H1 (cell line): ENCODE measurements at regions not wholly inside any gene's neighbourhood (a gene's known extent, or its start where the extent isn't known, plus 50 kb on each side); places are given as distances from the start of the nearest gene placed in this dataset.

ENCODE experiments used
- CTCF ChIA-PET: fragments of 300-600 bp; sonication (Branson Sonifier 250); formaldehyde crosslinking; loops from one replicate; lab custom pipeline; 2021; ENCODE audit not compliant: partially characterized antibody; lab: Charles Lee
- POLR2A ChIA-PET: fragments of 300-600 bp; sonication (Branson Sonifier 250); formaldehyde crosslinking; loops from one replicate; lab custom pipeline; 2021; ENCODE audit warnings: inconsistent platforms; ENCODE audit not compliant: partially characterized antibody; lab: Charles Lee
- DNase-seq, 2 experiments: peaks; one replicate each; pipeline versions ENCODE4 v3.0.0 to v3.0.0-alpha.2; 2010 to 2022; ENCODE audit warnings: low spot score in 2 of 2, low read depth in 1 of 2, mixed read lengths in 1 of 2
- FAIRE-seq: peaks from 2 replicates; lab custom pipeline; 2011; peaks lifted over from hg19 to GRCh38; lab: Jason Lieb, UNC
- H2AFZ ChIP-seq: 2 replicates; pipeline ENCODE4 v1.8.1; 2012; ENCODE audit warnings: low read length, inconsistent platforms
- H2AK5ac ChIP-seq: 2 replicates; pipeline ENCODE4 v1.6.1; 2013; ENCODE audit warnings: low read depth, low read length
- H2BK120ac ChIP-seq: replicated peaks from 2 replicates; pipeline ENCODE3; 2013; ENCODE audit warnings: low read depth, low read length, inconsistent platforms
- H2BK12ac ChIP-seq: 2 replicates; pipeline ENCODE4 v1.6.1; 2013; ENCODE audit warnings: low read depth, low read length
- H2BK15ac ChIP-seq: 2 replicates; pipeline ENCODE4 v1.6.1; 2013; ENCODE audit warnings: low read length
- H2BK20ac ChIP-seq: 2 replicates; pipeline ENCODE4 v1.6.1; 2013; ENCODE audit warnings: low read length
- H2BK5ac ChIP-seq: 2 replicates; pipeline ENCODE4 v1.6.1; 2013; ENCODE audit warnings: low read depth, low read length
- H3K14ac ChIP-seq: 2 replicates; pipeline ENCODE4 v1.6.1; 2013; ENCODE audit warnings: inconsistent platforms; ENCODE audit not compliant: insufficient read length
- H3K18ac ChIP-seq: 2 replicates; pipeline ENCODE4 v1.6.1; 2013; ENCODE audit warnings: low read length; ENCODE audit errors: extremely low read depth
- H3K23ac ChIP-seq: 2 replicates; pipeline ENCODE4 v1.6.1; 2013; ENCODE audit warnings: inconsistent platforms; ENCODE audit not compliant: insufficient read length
- H3K23me2 ChIP-seq: 2 replicates; pipeline ENCODE4 v1.6.1; 2013; ENCODE audit warnings: low read depth, low read length
- H3K27ac ChIP-seq: 2 replicates; pipeline ENCODE4 v1.6.1; 2011; ENCODE audit warnings: low read depth, low read length, inconsistent platforms
- H3K27me3 ChIP-seq, 4 experiments: replicated peaks in 1 of 4; 1 replicate in 1 of 4; 2 replicates in 3 of 4; pipeline versions ENCODE4 v1.6.1 to v1.8.1; 2011 to 2013; ENCODE audit warnings: low read length in 3 of 4, mild to moderate bottlenecking in 3 of 4, inconsistent platforms in 2 of 4, mixed read lengths in 2 of 4, moderate library complexity in 1 of 4; ENCODE audit not compliant: control insufficient read depth in 3 of 4, insufficient read depth in 3 of 4; ENCODE audit errors: extremely low read depth in 1 of 4
- H3K36me3 ChIP-seq, 4 experiments: 2 replicates each; pipeline versions ENCODE4 v1.6.1 to v1.8.1; 2011 to 2013; ENCODE audit warnings: mild to moderate bottlenecking in 4 of 4, low read length in 3 of 4, moderate library complexity in 2 of 4, control low read depth in 1 of 4, inconsistent platforms in 1 of 4; ENCODE audit not compliant: insufficient read depth in 4 of 4, control insufficient read depth in 2 of 4
- H3K4ac ChIP-seq: replicated peaks from 2 replicates; pipeline ENCODE3; 2013; ENCODE audit warnings: low read length, low read depth, mixed read lengths, inconsistent platforms; ENCODE audit not compliant: insufficient read length
- H3K4me1 ChIP-seq, 4 experiments: replicated peaks in 1 of 4; 1 replicate in 1 of 4; 2 replicates in 3 of 4; pipeline versions ENCODE4 v1.6.1 to v1.8.1; 2011 to 2013; ENCODE audit warnings: low read length in 3 of 4, inconsistent platforms in 2 of 4, mixed read lengths in 1 of 4; ENCODE audit not compliant: insufficient read depth in 4 of 4, control insufficient read depth in 3 of 4
- H3K4me2 ChIP-seq, 2 experiments: 2 replicates each; pipeline versions ENCODE4 v1.6.1 to v1.8.1; 2011 to 2013; ENCODE audit warnings: low read depth in 2 of 2, low read length in 2 of 2, control low read depth in 1 of 2, inconsistent platforms in 1 of 2, mild to moderate bottlenecking in 1 of 2; ENCODE audit not compliant: insufficient read depth in 1 of 2
- H3K4me3 ChIP-seq, 4 experiments: fragments of 200-600, 300-600 bp in 1 of 4; sonication (generic), shearing (Covaris generic), sonication (Bioruptor Twin) in 1 of 4; 2 replicates each; pipeline versions ENCODE4 v1.5.1 to v1.8.1; 2011 to 2016; ENCODE audit warnings: low read length in 4 of 4, low read depth in 3 of 4, control low read depth in 2 of 4, inconsistent platforms in 2 of 4, mild to moderate bottlenecking in 2 of 4, mixed read lengths in 1 of 4, moderate library complexity in 1 of 4; ENCODE audit not compliant: insufficient read depth in 2 of 4; ENCODE audit errors: extremely low read depth in 1 of 4
- H3K56ac ChIP-seq: replicated peaks from 2 replicates; pipeline ENCODE3; 2013; ENCODE audit warnings: low read depth, mild to moderate bottlenecking, mixed read lengths, low read length, inconsistent platforms; ENCODE audit not compliant: insufficient read length
- H3K79me1 ChIP-seq: 2 replicates; pipeline ENCODE4 v1.6.1; 2013; ENCODE audit warnings: low read depth, low read length, control low read depth
- H3K79me2 ChIP-seq, 2 experiments: 2 replicates each; pipeline versions ENCODE4 v1.6.1 to v1.8.1; 2012 to 2013; ENCODE audit warnings: low read length in 2 of 2, mild to moderate bottlenecking in 2 of 2, inconsistent platforms in 1 of 2; ENCODE audit not compliant: insufficient read depth in 2 of 2, control insufficient read depth in 1 of 2
- H3K9ac ChIP-seq, 4 experiments: replicated peaks in 1 of 4; 1 replicate in 1 of 4; 2 replicates in 3 of 4; pipeline versions ENCODE4 v1.6.1 to v1.8.1; 2011 to 2013; ENCODE audit warnings: low read depth in 3 of 4, low read length in 3 of 4, control low read depth in 2 of 4, mild to moderate bottlenecking in 2 of 4, moderate library complexity in 2 of 4, inconsistent platforms in 1 of 4; ENCODE audit errors: extremely low read depth in 1 of 4
- H3K9me3 ChIP-seq, 2 experiments: 2 replicates each; pipeline versions ENCODE4 v1.6.1 to v1.8.1; 2012 to 2013; ENCODE audit warnings: mild to moderate bottlenecking in 2 of 2, moderate library complexity in 2 of 2, control low read depth in 1 of 2, inconsistent platforms in 1 of 2, low read depth in 1 of 2, low read length in 1 of 2, mixed read lengths in 1 of 2; ENCODE audit not compliant: insufficient read depth in 2 of 2
- H4K20me1 ChIP-seq, 2 experiments: replicated peaks in 1 of 2; 2 replicates each; pipeline versions ENCODE3 to v1.8.1; 2011 to 2013; ENCODE audit warnings: inconsistent platforms in 2 of 2, low read length in 2 of 2, mild to moderate bottlenecking in 1 of 2; ENCODE audit not compliant: insufficient read depth in 2 of 2, control insufficient read depth in 1 of 2
- H4K5ac ChIP-seq: 2 replicates; pipeline ENCODE4 v1.6.1; 2013; ENCODE audit warnings: low read length, low read depth, mixed read lengths, inconsistent platforms; ENCODE audit not compliant: insufficient read length
- H4K8ac ChIP-seq: 2 replicates; pipeline ENCODE4 v1.8.0; 2013; ENCODE audit warnings: mild to moderate bottlenecking, moderate library complexity, low read length, inconsistent platforms; ENCODE audit not compliant: insufficient read depth; ENCODE audit errors: extremely low read depth
- H4K91ac ChIP-seq: replicated peaks from 2 replicates; pipeline ENCODE3; 2013; ENCODE audit warnings: low read length, mixed read lengths, inconsistent platforms; ENCODE audit not compliant: insufficient read length
- CBX8 ChIP-seq: fragments of 300-800, 300-1000 bp; sonication (generic); IDR thresholded peaks from 2 replicates; pipeline ENCODE4 v1.7.1; 2016; ENCODE audit warnings: low read depth, low read length, borderline replicate concordance
- CHD1 ChIP-seq: IDR thresholded peaks from 2 replicates; pipeline ENCODE4 v1.6.1; 2012; ENCODE audit warnings: low read depth, low read length, improper control_type of control experiment
- CTBP2 ChIP-seq: IDR thresholded peaks from 2 replicates; pipeline ENCODE4 v1.7.0; 2011; ENCODE audit warnings: borderline replicate concordance, mild to moderate bottlenecking, moderate library complexity, mixed read lengths, low read length; ENCODE audit not compliant: insufficient read depth, insufficient read length
- EP300 ChIP-seq, 2 experiments: IDR thresholded peaks; 1 replicate in 1 of 2; 2 replicates in 1 of 2; pipeline ENCODE4 v1.6.1; 2011 to 2012; ENCODE audit warnings: low read depth in 2 of 2, low read length in 2 of 2, mild to moderate bottlenecking in 2 of 2, borderline replicate concordance in 1 of 2, inconsistent platforms in 1 of 2, moderate library complexity in 1 of 2
- HDAC2 ChIP-seq, 2 experiments: fragments of 300-600 bp in 1 of 2; sonication (generic) in 1 of 2; IDR thresholded peaks; 2 replicates each; pipeline ENCODE4 v1.6.1; 2011 to 2012; ENCODE audit warnings: low read depth in 2 of 2, low read length in 2 of 2, mild to moderate bottlenecking in 2 of 2, moderate library complexity in 2 of 2, borderline replicate concordance in 1 of 2, inconsistent platforms in 1 of 2
- KDM4A ChIP-seq: IDR thresholded peaks from one replicate; pipeline ENCODE4 v1.7.1; 2012; ENCODE audit warnings: low read depth, mild to moderate bottlenecking, moderate library complexity, low read length, inconsistent platforms; ENCODE audit not compliant: severe bottlenecking
- MAFK ChIP-seq: IDR thresholded peaks from 2 replicates; pipeline ENCODE4 v1.6.1; 2012; ENCODE audit warnings: low read depth, mild to moderate bottlenecking, improper control_type of control experiment, low read length
- NANOG ChIP-seq: IDR thresholded peaks from 2 replicates; pipeline ENCODE4 v1.6.1; 2011; ENCODE audit warnings: low read length, low read depth, mild to moderate bottlenecking, inconsistent platforms; ENCODE audit not compliant: insufficient read depth, poor library complexity, severe bottlenecking
- NRF1 ChIP-seq: IDR thresholded peaks from 2 replicates; pipeline ENCODE4 v1.6.1; 2011; ENCODE audit warnings: mild to moderate bottlenecking, low read depth, low read length, improper control_type of control experiment
- POLR2A ChIP-seq, 2 experiments: IDR thresholded peaks; 1 replicate in 1 of 2; 2 replicates in 1 of 2; pipeline ENCODE4 v1.6.1; 2011; ENCODE audit warnings: low read depth in 2 of 2, low read length in 2 of 2, mild to moderate bottlenecking in 2 of 2; ENCODE audit errors: control extremely low read depth in 1 of 2
- RFX5 ChIP-seq: IDR thresholded peaks from 2 replicates; pipeline ENCODE4 v1.6.1; 2011; ENCODE audit warnings: low read depth, low read length, improper control_type of control experiment, borderline replicate concordance
- RXRA ChIP-seq: IDR thresholded peaks from 2 replicates; pipeline ENCODE4 v1.6.1; 2011; ENCODE audit warnings: low read depth, mild to moderate bottlenecking, low read length, moderate library complexity; ENCODE audit not compliant: insufficient read depth
- SP4 ChIP-seq: IDR thresholded peaks from 2 replicates; pipeline ENCODE4 v1.6.1; 2012; ENCODE audit warnings: low read length, inconsistent platforms
- WGBS, 2 experiments: shearing (Covaris generic) in 1 of 2; methylation state at CpG; one replicate each; pipeline versions ENCODE4 v1.1.6 to v1.1.7; 2013 to 2015; ENCODE audit warnings: low lambda C conversion rate in 2 of 2, mixed read lengths in 2 of 2, inconsistent platforms in 1 of 2, low coverage in 1 of 2, missing lambda C conversion rate in 1 of 2; ENCODE audit not compliant: insufficient replicate concordance in 2 of 2, insufficient coverage in 1 of 2, insufficient read length in 1 of 2; ENCODE audit errors: extremely low coverage in 1 of 2, missing lambda C conversion rate in 1 of 2; 5-methylcytosine and 5-hydroxymethylcytosine counted together

- WGBS, 2 experiments = 93% methylated on average over 3 of the region's 3 CpGs; no CpG with 5 or more reads in 1 of the 2 experiments
- no peak overlapping the region for H2BK15ac ChIP-seq
Measured at GRCh38 chr6:8200255-8200654, 97.9 kb upstream of the EEF1E1 start.

More at GRCh38 chr6:8200255-8200654, 97.9 kb upstream of the EEF1E1 start:
- no peaks in the 10 kb centered on the region for H4K20me1 ChIP-seq
- ChIA-PET POLR2A (no interaction called here), CTCF (interaction anchor here (1.0 to 2.6 kb wide), 4 partner anchors 12 to 70 kb away, joined by 3 to 10 read pairs (median 3); no protein-coding TSS in a partner anchor)
- no peak for FAIRE-seq
- H3K14ac ChIP-seq = no peak overlapping the region
- H3K4ac ChIP-seq = no peak overlapping the region
- H3K4me2 ChIP-seq = no peak overlapping the region
- H3K4me3 ChIP-seq = no peak overlapping the region
- H4K8ac ChIP-seq = no peak overlapping the region
- H2BK12ac ChIP-seq = no peak overlapping the region
- no peak overlapping the region for H2BK120ac ChIP-seq
- H4K5ac ChIP-seq = no peak overlapping the region
- H3K9ac ChIP-seq = no peak overlapping the region
- no peaks in the 10 kb centered on the region for H3K79me2 ChIP-seq
- H2BK5ac ChIP-seq = no peak overlapping the region
- H3K79me1 ChIP-seq = no peaks in the 10 kb centered on the region
- no peaks in the 10 kb centered on the region for H3K36me3 ChIP-seq
- no peaks in the 10 kb centered on the region for H3K9me3 ChIP-seq
- H3K27me3 ChIP-seq = no peaks in the 10 kb centered on the region
- no peak overlapping the region for H2AK5ac ChIP-seq
- no peak for TF ChIP-seq RXRA
- TF ChIP-seq CBX8 = no peak
- no peak for TF ChIP-seq CTBP2
- TF ChIP-seq SP4 = no peak
- TF ChIP-seq RFX5 = no peak
- TF ChIP-seq CHD1 = no peak
- no peak for TF ChIP-seq EP300 (IDR thresholded peaks at IDR 0.05; ENCODE audit: borderline replicate concordance in 1 of 2, low read depth in 2 of 2, low read length in 2 of 2)
- no peak for TF ChIP-seq NANOG
- TF ChIP-seq HDAC2 (IDR thresholded peaks at IDR 0.05; ENCODE audit: borderline replicate concordance in 1 of 2, low read depth in 2 of 2, low read length in 2 of 2) = no peak
- TF ChIP-seq KDM4A = no peak
- no peak for TF ChIP-seq POLR2A (IDR thresholded peaks at IDR 0.05; ENCODE audit: control extremely low read depth in 1 of 2, low read depth in 2 of 2, low read length in 2 of 2)
- no peak for TF ChIP-seq MAFK
- no peak for TF ChIP-seq NRF1
- no peak overlapping the region for H2AFZ ChIP-seq
- no peak overlapping the region for H3K56ac ChIP-seq
- H3K23me2 ChIP-seq = no peaks in the 10 kb centered on the region
- no peak overlapping the region for H3K18ac ChIP-seq
- no peaks in the 10 kb centered on the region for H3K4me1 ChIP-seq
- no peak for DNase-seq
- H3K23ac ChIP-seq = no peak overlapping the region
- H2BK20ac ChIP-seq = no peak overlapping the region
- no peak overlapping the region for H4K91ac ChIP-seq
- no peak overlapping the region for H3K27ac ChIP-seq
